HG03457 (cell line): ENCODE measurements at regions not wholly inside any gene's neighbourhood (a gene's known extent, or its start where the extent isn't known, plus 50 kb on each side); places are given as distances from the start of the nearest gene placed in this dataset.
"Not testable (repeated sequence)": the region's sequence is repeated elsewhere in the genome, so short reads cannot be mapped to it uniquely, and the experiment has no call there.

Source experiments
- ATAC-seq: cut with Tn5 transposase; IDR thresholded peaks from one replicate; pipeline ENCODE4 v1.9.1; 2021; ENCODE audit warnings: moderate number of reproducible peaks; ENCODE audit not compliant: unreplicated experiment

- no peak for ATAC-seq
These were observed 61.1 kb upstream of the SEM1 start for GRCh38 chr7:96770758-96771157.

- no peak for ATAC-seq
These were observed 62.6 kb upstream of the SEM1 start for GRCh38 chr7:96772139-96772694.

- ATAC-seq = no peak
These were observed 63.8 kb upstream of the SEM1 start for GRCh38 chr7:96773483-96773882.

- no peak for ATAC-seq
These were observed 64.7 kb upstream of the SEM1 start for GRCh38 chr7:96774358-96774757.

GRCh38 chr7:96775046-96775445 is 65.4 kb upstream of the SEM1 start:
- no peak for ATAC-seq

GRCh38 chr7:96778263-96778662 is 68.6 kb upstream of the SEM1 start:
- no peak for ATAC-seq

GRCh38 chr7:96781919-96782318 is 72.3 kb upstream of the SEM1 start:
- no peak for ATAC-seq

GRCh38 chr7:96782686-96783298 is 73.1 kb upstream of the SEM1 start:
- ATAC-seq = not testable (repeated sequence)

GRCh38 chr7:96784597-96784996 is 75.0 kb upstream of the SEM1 start:
- ATAC-seq = no peak

- ATAC-seq = no peak
These were observed 76.8 kb upstream of the SEM1 start for GRCh38 chr7:96786261-96786997.

- no peak for ATAC-seq
These were observed 77.4 kb upstream of the SEM1 start for GRCh38 chr7:96786998-96787395.

GRCh38 chr7:96789914-96790313 is 80.3 kb upstream of the SEM1 start:
- no peak for ATAC-seq

- ATAC-seq = no peak
These were observed 82.5 kb upstream of the SEM1 start for GRCh38 chr7:96792115-96792514.

GRCh38 chr7:96794063-96794462 is 84.4 kb upstream of the SEM1 start:
- ATAC-seq = no peak

GRCh38 chr7:96800122-96800521 is 90.5 kb upstream of the SEM1 start:
- ATAC-seq = no peak

GRCh38 chr7:96800824-96801223 is 91.2 kb upstream of the SEM1 start:
- no peak for ATAC-seq

GRCh38 chr7:96819111-96819700 is 109.6 kb upstream of the SEM1 start:
- ATAC-seq = no peak

- ATAC-seq = not testable (repeated sequence)
These were observed 111.5 kb upstream of the SEM1 start for GRCh38 chr7:96821131-96821530.

- ATAC-seq = no peak
These were observed 113.2 kb upstream of the SEM1 start for GRCh38 chr7:96822824-96823223.

- ATAC-seq = no peak
These were observed 113.6 kb upstream of the SEM1 start for GRCh38 chr7:96823274-96823673.

GRCh38 chr7:96824686-96825085 is 115.0 kb upstream of the SEM1 start:
- no peak for ATAC-seq

- no peak for ATAC-seq
These were observed 115.6 kb upstream of the SEM1 start for GRCh38 chr7:96825285-96825684.
